HFFc6 (cell line): ENCODE measurements at regions not wholly inside any gene's neighbourhood (a gene's known extent, or its start where the extent isn't known, plus 50 kb on each side); places are given as distances from the start of the nearest gene placed in this dataset.

Experiments
- DNase-seq: peaks from one replicate; pipeline ENCODE4 v3.0.0-alpha.2; 2018
- H3K27ac Mint-ChIP-seq: 2 replicates; pipeline ENCODE4 v1.8.0; 2020; ENCODE audit warnings: mild to moderate bottlenecking, mixed read lengths
- H3K27me3 Mint-ChIP-seq: 2 replicates; pipeline ENCODE4 v1.8.0; 2021; ENCODE audit warnings: mild to moderate bottlenecking, moderate library complexity, mixed read lengths; ENCODE audit not compliant: insufficient read depth
- H3K36me3 Mint-ChIP-seq: 2 replicates; pipeline ENCODE4 v1.8.0; 2021; ENCODE audit warnings: low read depth, mixed read lengths
- H3K4me1 Mint-ChIP-seq: 2 replicates; pipeline ENCODE4 v1.8.0; 2020; ENCODE audit warnings: low read depth, mixed read lengths
- H3K4me3 Mint-ChIP-seq: 2 replicates; pipeline ENCODE4 v1.8.0; 2020; ENCODE audit warnings: mild to moderate bottlenecking, moderate library complexity, mixed read lengths
- H3K9me3 Mint-ChIP-seq: 2 replicates; pipeline ENCODE4 v1.8.0; 2020; ENCODE audit warnings: mild to moderate bottlenecking, mixed read lengths
- CTCF ChIP-seq: fragments of 200-600 bp; sonication (generic); IDR thresholded peaks from 2 replicates; pipeline ENCODE4 v1.5.0; 2021; ENCODE audit warnings: antibody characterized with exemption, mild to moderate bottlenecking

DNA sequence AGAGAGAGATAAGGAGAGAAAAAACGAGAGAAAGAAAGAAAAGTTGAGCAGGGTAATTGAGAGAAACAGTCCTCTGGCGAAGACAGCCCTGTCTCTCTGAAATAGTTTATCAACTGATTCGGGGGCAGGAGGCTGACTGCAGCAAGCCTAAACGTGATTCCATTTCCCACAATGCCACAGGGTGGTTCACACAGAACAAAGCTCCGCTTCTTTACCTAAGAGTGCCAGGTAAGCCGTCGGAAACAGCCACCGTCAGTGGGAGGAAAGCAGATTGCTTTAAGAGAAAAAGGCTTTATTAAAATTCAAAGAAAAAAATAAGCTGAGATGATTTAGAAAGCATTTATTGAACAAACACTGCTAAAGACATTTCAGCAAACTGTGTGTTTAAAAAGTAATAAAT lies 271.4 kb upstream of the POU3F3 start:
- no peaks in the 10 kb centered on the region for H3K4me1 Mint-ChIP-seq
- no peak for TF ChIP-seq CTCF
- no peak for DNase-seq
- H3K27ac Mint-ChIP-seq: no peak overlapping the region
- no peaks in the 10 kb centered on the region for H3K36me3 Mint-ChIP-seq
- no peaks in the 10 kb centered on the region for H3K27me3 Mint-ChIP-seq
- peaks cover 15% of the 10 kb centered on the region; the same call in 1 of the 2 replicates for H3K9me3 Mint-ChIP-seq
- H3K4me3 Mint-ChIP-seq: no peak overlapping the region

DNA sequence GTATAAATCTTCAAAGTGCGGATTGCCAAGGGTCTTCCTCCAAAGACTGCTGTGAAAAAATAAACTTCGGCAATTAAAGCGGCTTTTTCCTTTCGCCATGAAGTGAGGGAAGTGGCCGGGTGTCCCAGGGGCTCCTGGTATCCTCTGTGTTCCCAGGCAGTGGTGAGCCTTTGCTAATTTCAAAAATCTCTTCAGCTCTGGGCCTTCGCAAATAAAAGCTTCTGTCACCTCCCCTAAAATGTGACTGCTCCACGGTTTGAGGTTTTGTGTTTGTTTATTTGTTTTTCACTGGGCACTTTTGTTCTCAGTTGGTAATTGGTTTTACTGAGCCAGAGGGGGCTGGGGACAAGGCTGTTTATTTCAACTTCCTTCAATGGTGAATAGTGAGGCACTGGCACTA lies 270.1 kb upstream of the POU3F3 start:
- H3K27ac Mint-ChIP-seq: no peak overlapping the region

DNA sequence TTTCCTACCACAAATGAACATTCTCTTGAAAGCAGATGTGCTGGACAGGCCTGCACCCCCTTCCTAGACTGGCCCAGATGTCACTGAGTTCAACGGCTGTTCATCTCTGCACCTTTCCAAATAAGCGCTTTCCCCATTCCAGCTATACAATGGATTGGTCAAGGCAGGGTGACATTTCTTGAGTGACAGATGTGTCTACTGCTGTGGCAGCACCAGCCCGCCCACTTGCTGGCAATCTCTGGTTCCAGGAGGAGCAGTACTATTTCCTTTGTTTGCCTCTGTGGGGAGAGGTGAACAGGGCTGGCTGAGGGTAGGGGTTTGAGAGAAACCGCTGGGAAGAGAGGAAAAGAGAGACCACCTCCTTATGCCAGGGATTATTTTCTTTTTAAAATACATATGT lies 269.5 kb upstream of the POU3F3 start:
- Mint-ChIP-seq H3K4me1 (no peaks in the 10 kb centered on the region), H3K36me3 (no peaks in the 10 kb centered on the region), H3K27me3 (no peaks in the 10 kb centered on the region), H3K27ac (no peak overlapping the region), H3K4me3 (no peak overlapping the region), H3K9me3 (peaks cover 5% of the 10 kb centered on the region)
- TF ChIP-seq CTCF: no peak
- DNase-seq: no peak

More for the DNA sequence above, 270.1 kb upstream of the POU3F3 start:
- TF ChIP-seq CTCF: no peak
- DNase-seq: no peak
- no peaks in the 10 kb centered on the region for H3K4me1 Mint-ChIP-seq
- no peaks in the 10 kb centered on the region for H3K27me3 Mint-ChIP-seq
- no peaks in the 10 kb centered on the region for H3K36me3 Mint-ChIP-seq
- H3K9me3 Mint-ChIP-seq: peaks cover 5% of the 10 kb centered on the region; the same call in 1 of the 2 replicates
- H3K4me3 Mint-ChIP-seq: no peak overlapping the region

DNA sequence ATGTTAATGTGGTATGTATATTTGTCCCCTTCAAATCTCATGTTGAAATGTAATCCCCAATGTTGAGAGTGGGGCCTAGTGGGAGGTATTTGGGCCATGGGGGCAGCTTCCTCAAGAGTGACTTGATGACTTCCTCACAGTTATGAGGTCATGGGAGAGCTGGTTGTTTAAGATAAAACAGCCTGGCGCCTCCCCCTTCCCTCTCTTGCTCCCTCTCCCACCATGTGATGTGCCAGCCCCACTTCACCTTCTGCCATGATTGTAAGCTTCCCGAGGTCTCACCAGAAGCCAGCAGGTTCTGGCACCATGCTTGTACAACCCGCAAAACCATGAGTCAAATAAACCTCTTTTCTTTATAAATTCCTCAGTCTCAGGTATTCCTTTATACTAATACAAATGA lies 258.3 kb upstream of the POU3F3 start:
- Mint-ChIP-seq H3K36me3 (no peaks in the 10 kb centered on the region; the same call in 1 of the 2 replicates), H3K27me3 (no peaks in the 10 kb centered on the region)

GRCh38 chr2:104597942-104598341 lies 256.0 kb upstream of the POU3F3 start:
- no peak for DNase-seq
- Mint-ChIP-seq H3K27me3 (no peaks in the 10 kb centered on the region), H3K4me1 (no peaks in the 10 kb centered on the region), H3K36me3 (no peaks in the 10 kb centered on the region; the same call in 1 of the 2 replicates), H3K27ac (no peak overlapping the region), H3K9me3 (peaks cover 60% of the 10 kb centered on the region), H3K4me3 (no peak overlapping the region)
- no peak for TF ChIP-seq CTCF

More for the DNA sequence above, 258.3 kb upstream of the POU3F3 start:
- H3K27ac Mint-ChIP-seq: no peak overlapping the region
- no peaks in the 10 kb centered on the region for H3K4me1 Mint-ChIP-seq
- no peak for TF ChIP-seq CTCF
- no peak for DNase-seq
- H3K4me3 Mint-ChIP-seq: no peak overlapping the region
- peaks cover 58% of the 10 kb centered on the region for H3K9me3 Mint-ChIP-seq

DNA sequence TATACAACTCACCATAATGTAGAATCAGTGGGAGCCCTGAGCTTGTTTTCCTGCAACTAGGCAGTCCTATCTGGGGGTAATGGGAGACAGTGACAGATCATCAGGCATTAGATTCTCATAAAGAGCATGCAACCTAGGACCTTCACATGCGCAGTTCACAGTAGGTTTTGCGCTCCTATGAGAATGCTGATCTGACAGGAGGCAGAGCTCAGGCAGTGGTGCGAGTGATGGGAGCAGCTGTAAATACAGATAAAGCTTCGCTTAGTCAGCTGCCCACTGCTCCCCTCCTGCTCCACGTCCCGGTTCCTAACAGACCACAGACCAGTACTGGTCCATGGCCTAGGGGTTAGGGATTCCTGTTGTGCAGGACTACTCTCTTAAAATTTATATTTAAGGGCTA lies 255.3 kb upstream of the POU3F3 start:
- H3K9me3 Mint-ChIP-seq: peaks cover 56% of the 10 kb centered on the region
- no peaks in the 10 kb centered on the region; the same call in 1 of the 2 replicates for H3K36me3 Mint-ChIP-seq
- no peak overlapping the region for H3K27ac Mint-ChIP-seq
- H3K4me1 Mint-ChIP-seq: no peaks in the 10 kb centered on the region
- TF ChIP-seq CTCF: no peak
- DNase-seq: no peak
- H3K4me3 Mint-ChIP-seq: no peak overlapping the region
- no peaks in the 10 kb centered on the region for H3K27me3 Mint-ChIP-seq
